HepG2 (cell line): ENCODE measurements at regions not wholly inside any gene's neighbourhood (a gene's known extent, or its start where the extent isn't known, plus 50 kb on each side); places are given as distances from the start of the nearest gene placed in this dataset.

ENCODE experiments used
- CEBPG ChIP-seq: IDR thresholded peaks from 2 replicates; pipeline ENCODE4 v1.6.1; 2016
- DMAP1 ChIP-seq: IDR thresholded peaks from 2 replicates; pipeline ENCODE4 v1.6.1; 2016
- FOXA1 ChIP-seq, 2 experiments: fragments of 450-650 bp in 1 of 2; sonication (generic) in 1 of 2; formaldehyde crosslinking in 1 of 2; IDR thresholded peaks; 2 replicates each; pipeline versions ENCODE4 v1.4.0 to v1.6.1; 2016 to 2020; ENCODE audit warnings: missing genetic modification reagents in 1 of 2
- FOXO4 ChIP-seq: sonication (generic); formaldehyde crosslinking; conservative IDR thresholded peaks from 2 replicates; pipeline ENCODE4 v1.8.1; 2023; ENCODE audit warnings: missing genetic modification reagents
- GFI1 ChIP-seq: sonication (generic); formaldehyde crosslinking; IDR thresholded peaks from 2 replicates; pipeline ENCODE4 v1.5.0; 2020; ENCODE audit warnings: missing genetic modification reagents, mild to moderate bottlenecking, borderline replicate concordance
- HNRNPH1 ChIP-seq: fragments of 200-400 bp; formaldehyde crosslinking; optimal IDR thresholded peaks from 2 replicates; pipeline ENCODE3; 2017; ENCODE audit warnings: mild to moderate bottlenecking, low read depth, low read length
- KMT2A ChIP-seq: sonication (generic); formaldehyde crosslinking; IDR thresholded peaks from 2 replicates; pipeline ENCODE4 v1.4.0; 2020; ENCODE audit warnings: missing genetic modification reagents
- LCORL ChIP-seq, 2 experiments: fragments of 450-650 bp in 1 of 2; sonication (generic) in 1 of 2; formaldehyde crosslinking in 1 of 2; IDR thresholded peaks; 2 replicates each; pipeline versions ENCODE4 v1.5.0 to v1.6.1; 2017 to 2020; ENCODE audit warnings: antibody characterized with exemption in 1 of 2, missing genetic modification reagents in 1 of 2
- MIER3 ChIP-seq: IDR thresholded peaks from 2 replicates; pipeline ENCODE4 v1.6.1; 2016; ENCODE audit warnings: missing compliant biosample characterization, borderline replicate concordance
- MIXL1 ChIP-seq: IDR thresholded peaks from 2 replicates; pipeline ENCODE4 v1.6.1; 2016
- NFKBIZ ChIP-seq: IDR thresholded peaks from 2 replicates; pipeline ENCODE4 v1.6.1; 2018; ENCODE audit warnings: missing genetic modification reagents, missing compliant biosample characterization
- NKX3-1 ChIP-seq: sonication (generic); formaldehyde crosslinking; IDR thresholded peaks from 2 replicates; pipeline ENCODE4 v1.5.0; 2020; ENCODE audit warnings: missing genetic modification reagents
- NR2F2 ChIP-seq: IDR thresholded peaks from 2 replicates; pipeline ENCODE4 v1.6.1; 2012; ENCODE audit warnings: low read depth, inconsistent platforms, borderline replicate concordance
- REPIN1 ChIP-seq: sonication (generic); formaldehyde crosslinking; IDR thresholded peaks from 2 replicates; pipeline ENCODE4 v1.8.0; 2022; ENCODE audit warnings: missing genetic modification reagents, low read depth, mild to moderate bottlenecking, borderline replicate concordance
- REST ChIP-seq, 2 experiments: IDR thresholded peaks; 2 replicates each; pipeline ENCODE4 v1.6.1; 2011 to 2012; ENCODE audit warnings: low read length in 2 of 2, borderline replicate concordance in 1 of 2, low read depth in 1 of 2, mild to moderate bottlenecking in 1 of 2, moderate library complexity in 1 of 2
- RXRA ChIP-seq: sonication (generic); formaldehyde crosslinking; IDR thresholded peaks from 2 replicates; pipeline ENCODE4 v1.5.1; 2020; ENCODE audit warnings: missing genetic modification reagents
- SAP130 ChIP-seq: IDR thresholded peaks from 2 replicates; pipeline ENCODE4 v1.6.1; 2016; ENCODE audit warnings: low read depth
- SNAPC5 ChIP-seq: sonication (generic); formaldehyde crosslinking; IDR thresholded peaks from 2 replicates; pipeline ENCODE4 v1.8.1; 2023; ENCODE audit warnings: mild to moderate bottlenecking, missing genetic modification reagents, borderline replicate concordance
- TBL1XR1 ChIP-seq: fragments of 150-350 bp; IDR thresholded peaks from 2 replicates; pipeline ENCODE4 v1.6.1; 2014; ENCODE audit warnings: borderline replicate concordance, low read length; ENCODE audit not compliant: partially characterized antibody
- ZNF3 ChIP-seq: IDR thresholded peaks from 2 replicates; pipeline ENCODE4 v1.7.0; 2017; ENCODE audit warnings: inconsistent platforms
- ZNF530 ChIP-seq: sonication (generic); formaldehyde crosslinking; IDR thresholded peaks from 2 replicates; pipeline ENCODE4 v1.5.0; 2020; ENCODE audit warnings: low read depth, mild to moderate bottlenecking, missing genetic modification reagents
- ZNF567 ChIP-seq: sonication (generic); formaldehyde crosslinking; IDR thresholded peaks from 2 replicates; pipeline ENCODE4 v1.8.1; 2023; ENCODE audit warnings: mild to moderate bottlenecking, missing genetic modification reagents, borderline replicate concordance
- ZNF570 ChIP-seq: sonication (generic); formaldehyde crosslinking; IDR thresholded peaks from 2 replicates; pipeline ENCODE4 v1.4.0; 2020; ENCODE audit warnings: mild to moderate bottlenecking, missing genetic modification reagents, borderline replicate concordance
- ZNF616 ChIP-seq: sonication (generic); formaldehyde crosslinking; IDR thresholded peaks from 2 replicates; pipeline ENCODE4 v1.5.0; 2020; ENCODE audit warnings: low read depth, mild to moderate bottlenecking, missing genetic modification reagents
- ZNF691 ChIP-seq: sonication (generic); formaldehyde crosslinking; IDR thresholded peaks from 2 replicates; pipeline ENCODE4 v1.4.0; 2020; ENCODE audit warnings: missing genetic modification reagents, low read depth, mild to moderate bottlenecking, borderline replicate concordance
- ZNF841 ChIP-seq: sonication (generic); formaldehyde crosslinking; IDR thresholded peaks from 2 replicates; pipeline ENCODE4 v1.8.1; 2023; ENCODE audit warnings: missing genetic modification reagents, borderline replicate concordance

GRCh38 chr9:105191508-105192121 is 52.8 kb upstream of the SLC44A1 start (continued):
- TF ChIP-seq REST (IDR thresholded peaks at IDR 0.05; ENCODE audit: borderline replicate concordance in 1 of 2, low read depth in 1 of 2, low read length in 2 of 2): no peak
- TF ChIP-seq SAP130 (CRISPR knock-in tag): peak; percentile 58
- TF ChIP-seq RXRA (CRISPR knock-in tag): peak; percentile 51; the same call in 1 of the 2 replicates
- TF ChIP-seq ZNF3: peak; percentile 82
- no peak for TF ChIP-seq HNRNPH1
- no peak for TF ChIP-seq ZNF616 (CRISPR knock-in tag)
- TF ChIP-seq ZNF530 (CRISPR knock-in tag): no peak
- TF ChIP-seq REPIN1: 0 out of 2 replicates have a peak, but pooled peaks have one; percentile 22
- TF ChIP-seq CEBPG: peak; percentile 91
- TF ChIP-seq KMT2A (CRISPR knock-in tag): 0 out of 2 replicates have a peak, but pooled peaks have one; percentile 47
- TF ChIP-seq NFKBIZ (CRISPR knock-in tag): 0 out of 2 replicates have a peak, but pooled peaks have one; percentile 68
- peak; percentile 36; the same call in 1 of the 2 replicates for TF ChIP-seq DMAP1 (CRISPR knock-in tag)
- TF ChIP-seq ZNF567: no peak
- TF ChIP-seq ZNF691 (CRISPR knock-in tag): no peak
- TF ChIP-seq MIER3: peak; percentile 69; the same call in 1 of the 2 replicates
- TF ChIP-seq NR2F2: peak; percentile 74
- 0 out of 2 replicates have a peak, but pooled peaks have one; percentile 12 for TF ChIP-seq GFI1 (CRISPR knock-in tag)
- no peak for TF ChIP-seq FOXA1 (IDR thresholded peaks at IDR 0.05)
- TF ChIP-seq FOXA1 (CRISPR knock-in tag; IDR thresholded peaks at IDR 0.05): peak; percentile 57; the same call in 1 of the 2 replicates
- no peak for TF ChIP-seq ZNF570
- TF ChIP-seq ZNF841 (CRISPR knock-in tag): no peak
- TF ChIP-seq MIXL1 (CRISPR knock-in tag): no peak
- TF ChIP-seq FOXO4 (CRISPR knock-in tag): 0 out of 2 replicates have a peak, but pooled peaks have one; percentile 48
- no peak for TF ChIP-seq LCORL (IDR thresholded peaks at IDR 0.05)
- peak; percentile 71 for TF ChIP-seq LCORL (CRISPR knock-in tag; IDR thresholded peaks at IDR 0.05)
- TF ChIP-seq NKX3-1 (CRISPR knock-in tag): no peak
- peak; percentile 92 for TF ChIP-seq TBL1XR1
- TF ChIP-seq SNAPC5: no peak
